GM06990 (cell line): ENCODE measurements at regions not wholly inside any gene's neighbourhood (a gene's known extent, or its start where the extent isn't known, plus 50 kb on each side); places are given as distances from the start of the nearest gene placed in this dataset.

ENCODE experiments used
- DNase-seq: peaks from one replicate; pipeline ENCODE4 v3.0.0-alpha.2; 2011; ENCODE audit not compliant: insufficient read length; ENCODE audit errors: extremely low read depth
- H3K27me3 ChIP-seq: replicated peaks from 2 replicates; pipeline ENCODE4 v1.6.0; 2011; ENCODE audit warnings: low read length; ENCODE audit not compliant: control insufficient read depth, insufficient read depth
- H3K36me3 ChIP-seq: 2 replicates; pipeline ENCODE4 v1.5.1; 2011; ENCODE audit warnings: low read length; ENCODE audit not compliant: control insufficient read depth, insufficient read depth
- H3K4me3 ChIP-seq: replicated peaks from 2 replicates; pipeline ENCODE4 v1.5.1; 2011; ENCODE audit warnings: low read depth, mild to moderate bottlenecking, control low read depth, low read length
- CTCF ChIP-seq: IDR thresholded peaks from 2 replicates; pipeline ENCODE4 v1.5.1; 2011; ENCODE audit warnings: low read length, control low read depth, mild to moderate bottlenecking, inconsistent platforms; ENCODE audit not compliant: insufficient read depth, poor library complexity, severe bottlenecking

GRCh38 chr21:15421441-15421881 is 308.3 kb upstream of the USP25 start:
- Histone ChIP-seq H3K27me3 (no peaks in the 10 kb centered on the region), H3K4me3 (no peak overlapping the region), H3K36me3 (no peaks in the 10 kb centered on the region)
- no peak for TF ChIP-seq CTCF
- no peak for DNase-seq

- DNase-seq, result no peak
- Histone ChIP-seq H3K27me3 (no peaks in the 10 kb centered on the region), H3K4me3 (no peak overlapping the region), H3K36me3 (no peaks in the 10 kb centered on the region)
- TF ChIP-seq CTCF, result no peak
These were observed 307.8 kb upstream of the USP25 start for GRCh38 chr21:15421947-15422346.

GRCh38 chr21:15422783-15423182 is 307.0 kb upstream of the USP25 start:
- DNase-seq, result no peak
- no peak for TF ChIP-seq CTCF
- Histone ChIP-seq H3K36me3 (no peaks in the 10 kb centered on the region), H3K27me3 (no peaks in the 10 kb centered on the region), H3K4me3 (no peak overlapping the region)

GRCh38 chr21:15423676-15424445 is 305.9 kb upstream of the USP25 start:
- no peak for TF ChIP-seq CTCF
- DNase-seq, result no peak

GRCh38 chr21:15425049-15425448 is 304.7 kb upstream of the USP25 start:
- DNase-seq, result no peak
- TF ChIP-seq CTCF, result no peak
- H3K36me3 ChIP-seq, result no peaks in the 10 kb centered on the region
- no peaks in the 10 kb centered on the region for H3K27me3 ChIP-seq
- H3K4me3 ChIP-seq, result no peak overlapping the region

More at GRCh38 chr21:15423676-15424445, 305.9 kb upstream of the USP25 start:
- H3K4me3 ChIP-seq, result no peak overlapping the region
- no peaks in the 10 kb centered on the region for H3K36me3 ChIP-seq
- H3K27me3 ChIP-seq, result no peaks in the 10 kb centered on the region
